ENCODE measurements at regions not wholly inside any gene's neighbourhood (a gene's known extent, or its start where the extent isn't known, plus 50 kb on each side); places are given as distances from the start of the nearest gene placed in this dataset.

GRCh38 chr18:71374294-71375000, 1085.6 kb downstream of the SOCS6 start:
- no peak for TF ChIP-seq CTCF (IDR thresholded peaks at IDR 0.05 in 4 of 5, conservative IDR thresholded peaks at IDR 0.05 in 1 of 5)
- TF ChIP-seq POLR2A (IDR thresholded peaks at IDR 0.05), result no peak
